ENCODE measurements at regions not wholly inside any gene's neighbourhood (a gene's known extent, or its start where the extent isn't known, plus 50 kb on each side); places are given as distances from the start of the nearest gene placed in this dataset.

- intact Hi-C loops (cut with micrococcal nuclease): no loop called here
- ChIA-PET CTCF (no interaction called here), POLR2A (no interaction called here)
- TF ChIP-seq, protein P1, sequence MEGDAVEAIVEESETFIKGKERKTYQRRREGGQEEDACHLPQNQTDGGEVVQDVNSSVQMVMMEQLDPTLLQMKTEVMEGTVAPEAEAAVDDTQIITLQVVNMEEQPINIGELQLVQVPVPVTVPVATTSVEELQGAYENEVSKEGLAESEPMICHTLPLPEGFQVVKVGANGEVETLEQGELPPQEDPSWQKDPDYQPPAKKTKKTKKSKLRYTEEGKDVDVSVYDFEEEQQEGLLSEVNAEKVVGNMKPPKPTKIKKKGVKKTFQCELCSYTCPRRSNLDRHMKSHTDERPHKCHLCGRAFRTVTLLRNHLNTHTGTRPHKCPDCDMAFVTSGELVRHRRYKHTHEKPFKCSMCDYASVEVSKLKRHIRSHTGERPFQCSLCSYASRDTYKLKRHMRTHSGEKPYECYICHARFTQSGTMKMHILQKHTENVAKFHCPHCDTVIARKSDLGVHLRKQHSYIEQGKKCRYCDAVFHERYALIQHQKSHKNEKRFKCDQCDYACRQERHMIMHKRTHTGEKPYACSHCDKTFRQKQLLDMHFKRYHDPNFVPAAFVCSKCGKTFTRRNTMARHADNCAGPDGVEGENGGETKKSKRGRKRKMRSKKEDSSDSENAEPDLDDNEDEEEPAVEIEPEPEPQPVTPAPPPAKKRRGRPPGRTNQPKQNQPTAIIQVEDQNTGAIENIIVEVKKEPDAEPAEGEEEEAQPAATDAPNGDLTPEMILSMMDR (IDR thresholded peaks at IDR 0.05): no peak
- TF ChIP-seq EZH2 (IDR thresholded peaks at IDR 0.05; ENCODE audit: borderline replicate concordance, insufficient read depth, low read depth, low read length, poor library complexity, severe bottlenecking): no peak
- no peak overlapping the region for H2AFZ ChIP-seq (ENCODE audit: insufficient read depth, low read depth, low read length, poor library complexity, severe bottlenecking)
- no peak overlapping the region for H3K27ac ChIP-seq (ENCODE audit: low read length in 2 of 2)
- H3K27me3 ChIP-seq (replicated peaks in 1 of 4; ENCODE audit: control extremely low read depth in 1 of 4, control insufficient read depth in 3 of 4, insufficient read depth in 4 of 4, low read length in 3 of 4): no peaks in the 10 kb centered on the region
- H3K4me1 Mint-ChIP-seq: no peaks in the 10 kb centered on the region
- no peaks in the 10 kb centered on the region for H3K27me3 Mint-ChIP-seq
- H3K4me3 Mint-ChIP-seq: no peak overlapping the region
- no peaks in the 10 kb centered on the region for H3K36me3 ChIP-seq (replicated peaks in 1 of 2; ENCODE audit: control extremely low read depth in 1 of 2, control insufficient read depth in 1 of 2, extremely low read depth in 1 of 2, insufficient read depth in 2 of 2, low read length in 1 of 2)
- H3K4me1 ChIP-seq (ENCODE audit: control insufficient read depth in 2 of 2, insufficient read depth in 2 of 2, low read length in 2 of 2): no peaks in the 10 kb centered on the region
- no peak overlapping the region for H3K4me2 ChIP-seq (replicated peaks; ENCODE audit: low read depth, low read length, poor library complexity, severe bottlenecking)
- WGBS (ENCODE audit: insufficient coverage): no CpG with 5 or more reads among the region's 4 CpGs
- H3K9me3 ChIP-seq (ENCODE audit: control extremely low read depth in 1 of 3, control insufficient read depth in 2 of 3, insufficient read depth in 1 of 3, low read length in 2 of 3): peaks cover 0 to 3% (median 0%) of the 10 kb centered on the region in 3 donors
- no peak for DNase-seq
- no peak overlapping the region for H3K27ac Mint-ChIP-seq
- H3K9ac ChIP-seq (ENCODE audit: low read length): no peak overlapping the region
- peaks cover 6% of the 10 kb centered on the region for H3K9me3 Mint-ChIP-seq (ENCODE audit: insufficient read depth)
- no peaks in the 10 kb centered on the region for H3K79me2 ChIP-seq (ENCODE audit: control insufficient read depth, insufficient read depth, low read length)
- no peak overlapping the region for H3K4me3 ChIP-seq (ENCODE audit: control extremely low read depth in 1 of 5, extremely low read depth in 1 of 5, insufficient read depth in 1 of 5, low read depth in 2 of 5, low read length in 4 of 5)
- no peak for ATAC-seq (ENCODE audit: low read depth)
- no peaks in the 10 kb centered on the region for H4K20me1 ChIP-seq (ENCODE audit: control insufficient read depth, insufficient read depth, low read length, poor library complexity, severe bottlenecking)
Measured at GRCh38 chr2:123195957-123196356, 829.1 kb upstream of the CNTNAP5 start.

- DNase-seq (no peak), ATAC-seq (ENCODE audit: low read depth) (no peak)
- intact Hi-C loops (cut with micrococcal nuclease): no loop called here
- no peaks in the 10 kb centered on the region for H4K20me1 ChIP-seq (ENCODE audit: control insufficient read depth, insufficient read depth, low read length, poor library complexity, severe bottlenecking)
- H3K9ac ChIP-seq (ENCODE audit: low read length): no peak overlapping the region
- H3K79me2 ChIP-seq (ENCODE audit: control insufficient read depth, insufficient read depth, low read length): no peaks in the 10 kb centered on the region
- H2AFZ ChIP-seq (ENCODE audit: insufficient read depth, low read depth, low read length, poor library complexity, severe bottlenecking): no peak overlapping the region
- Mint-ChIP-seq H3K27me3 (no peaks in the 10 kb centered on the region), H3K4me1 (no peaks in the 10 kb centered on the region), H3K27ac (no peak overlapping the region), H3K9me3 (ENCODE audit: insufficient read depth) (peaks cover 10% of the 10 kb centered on the region), H3K4me3 (no peak overlapping the region)
- CTCF ChIA-PET: no interaction called here
- no peak overlapping the region for H3K4me3 ChIP-seq (ENCODE audit: control extremely low read depth in 1 of 5, extremely low read depth in 1 of 5, insufficient read depth in 1 of 5, low read depth in 2 of 5, low read length in 4 of 5)
- no peak overlapping the region for H3K27ac ChIP-seq (ENCODE audit: low read length in 2 of 2)
- POLR2A ChIA-PET: no interaction called here
- H3K36me3 ChIP-seq (replicated peaks in 1 of 2; ENCODE audit: control extremely low read depth in 1 of 2, control insufficient read depth in 1 of 2, extremely low read depth in 1 of 2, insufficient read depth in 2 of 2, low read length in 1 of 2): no peaks in the 10 kb centered on the region
- 50% methylated on average over 1 of the region's 2 CpGs for WGBS (ENCODE audit: insufficient coverage)
- peaks cover 0 to 3% (median 0%) of the 10 kb centered on the region in 3 donors for H3K9me3 ChIP-seq (ENCODE audit: control extremely low read depth in 1 of 3, control insufficient read depth in 2 of 3, insufficient read depth in 1 of 3, low read length in 2 of 3)
- H3K4me2 ChIP-seq (replicated peaks; ENCODE audit: low read depth, low read length, poor library complexity, severe bottlenecking): no peak overlapping the region
- H3K27me3 ChIP-seq (replicated peaks in 1 of 4; ENCODE audit: control extremely low read depth in 1 of 4, control insufficient read depth in 3 of 4, insufficient read depth in 4 of 4, low read length in 3 of 4): no peaks in the 10 kb centered on the region
- H3K4me1 ChIP-seq (ENCODE audit: control insufficient read depth in 2 of 2, insufficient read depth in 2 of 2, low read length in 2 of 2): no peaks in the 10 kb centered on the region
- TF ChIP-seq, protein P1 (IDR thresholded peaks at IDR 0.05): no peak
- no peak for TF ChIP-seq EZH2 (IDR thresholded peaks at IDR 0.05; ENCODE audit: borderline replicate concordance, insufficient read depth, low read depth, low read length, poor library complexity, severe bottlenecking)
Measured at GRCh38 chr2:123200035-123200434, 825.1 kb upstream of the CNTNAP5 start.
